IMR-90 (cell line): ENCODE measurements at regions not wholly inside any gene's neighbourhood (a gene's known extent, or its start where the extent isn't known, plus 50 kb on each side); places are given as distances from the start of the nearest gene placed in this dataset.

ENCODE experiments used
- ATAC-seq: fragments of 200-7000 bp; cut with Tn5 transposase; 2 replicates; pipeline ENCODE4 v1.9.1; 2020; ENCODE audit warnings: low read depth, mild to moderate bottlenecking, moderate library complexity
- BruUV-seq: library from RNA; stranded (reverse); fragments of 400-500 nt; replicated peaks from 2 replicates; lab custom pipeline; 2021; lab: Mats Ljungman, UMichigan
- CTCF ChIA-PET: fragments of 300-600 bp; formaldehyde crosslinking; extraction: SDS; loops from one replicate; lab custom pipeline; 2021; ENCODE audit warnings: antibody characterized with exemption; lab: Yijun Ruan, JAX
- POLR2A ChIA-PET: fragments of 300-600 bp; sonication (Branson Sonifier 250); formaldehyde crosslinking; loops from one replicate; lab custom pipeline; 2022; ENCODE audit warnings: antibody characterized with exemption; ENCODE audit not compliant: unreplicated experiment; lab: Charles Lee
- DNase-seq: peaks from one replicate; pipeline ENCODE4 v3.0.0; 2013
- H2AFZ ChIP-seq: replicated peaks from 2 replicates; pipeline ENCODE3; 2013; ENCODE audit warnings: low read length, mild to moderate bottlenecking; ENCODE audit not compliant: poor library complexity
- H2AK5ac ChIP-seq: 2 replicates; pipeline ENCODE4 v1.6.1; 2013; ENCODE audit warnings: low read depth, low read length, inconsistent platforms
- H2AK9ac ChIP-seq: replicated peaks from 2 replicates; pipeline ENCODE3; 2013; ENCODE audit warnings: mild to moderate bottlenecking, low read depth, low read length, moderate library complexity; ENCODE audit not compliant: poor library complexity
- H2BK120ac ChIP-seq: 2 replicates; pipeline ENCODE4 v1.6.1; 2013; ENCODE audit warnings: low read depth, low read length, inconsistent platforms
- H2BK15ac ChIP-seq: 3 replicates; pipeline ENCODE4 v1.6.1; 2013; ENCODE audit warnings: low read depth, low read length, inconsistent platforms
- H2BK20ac ChIP-seq: 2 replicates; pipeline ENCODE4 v1.6.1; 2013; ENCODE audit warnings: low read depth, mild to moderate bottlenecking, inconsistent platforms, low read length, moderate library complexity
- H2BK5ac ChIP-seq: 2 replicates; pipeline ENCODE4 v1.6.1; 2013; ENCODE audit warnings: mild to moderate bottlenecking, low read depth, low read length, inconsistent platforms; ENCODE audit not compliant: poor library complexity, severe bottlenecking
- H3K14ac ChIP-seq: replicated peaks from 2 replicates; pipeline ENCODE4 v1.6.1; 2013; ENCODE audit warnings: low read depth, low read length, inconsistent platforms
- H3K18ac ChIP-seq: 2 replicates; pipeline ENCODE4 v1.6.1; 2013; ENCODE audit warnings: low read depth, low read length, control low read depth
- H3K23ac ChIP-seq: 2 replicates; pipeline ENCODE4 v1.6.1; 2013; ENCODE audit warnings: low read depth, low read length, inconsistent platforms
- H3K27ac ChIP-seq: 2 replicates; pipeline ENCODE4 v1.5.1; 2013; ENCODE audit warnings: mild to moderate bottlenecking, control low read depth, low read length; ENCODE audit not compliant: insufficient read depth
- H3K27me3 ChIP-seq: 2 replicates; pipeline ENCODE4 v1.6.1; 2013; ENCODE audit warnings: low read length; ENCODE audit not compliant: control insufficient read depth, insufficient read depth
- H3K36me3 ChIP-seq: 2 replicates; pipeline ENCODE4 v1.6.1; 2013; ENCODE audit warnings: low read length, mixed read lengths; ENCODE audit not compliant: control insufficient read depth, insufficient read depth
- H3K4ac ChIP-seq: 2 replicates; pipeline ENCODE4 v1.6.1; 2013; ENCODE audit warnings: low read depth, low read length, inconsistent platforms
- H3K4me1 ChIP-seq: 2 replicates; pipeline ENCODE4 v1.6.1; 2013; ENCODE audit warnings: low read length, mixed read lengths; ENCODE audit not compliant: control insufficient read depth, insufficient read depth
- H3K4me2 ChIP-seq: 2 replicates; pipeline ENCODE4 v1.6.1; 2013; ENCODE audit warnings: low read depth, mild to moderate bottlenecking, control low read depth, low read length, moderate library complexity
- H3K4me3 ChIP-seq: 2 replicates; pipeline ENCODE4 v1.5.1; 2013; ENCODE audit warnings: low read depth, mild to moderate bottlenecking, control low read depth, low read length, moderate library complexity; ENCODE audit not compliant: insufficient read depth
- H3K56ac ChIP-seq: 2 replicates; pipeline ENCODE4 v1.6.1; 2013; ENCODE audit warnings: low read length, inconsistent platforms; ENCODE audit not compliant: insufficient read depth; ENCODE audit errors: extremely low read depth
- H3K79me1 ChIP-seq, 2 experiments: 2 replicates each; pipeline ENCODE4 v1.6.1; 2013; ENCODE audit warnings: low read length in 2 of 2, inconsistent platforms in 1 of 2, low read depth in 1 of 2
- H3K9ac ChIP-seq: 2 replicates; pipeline ENCODE4 v1.6.1; 2013; ENCODE audit warnings: low read depth, low read length, control low read depth
- H3K9me1 ChIP-seq: 2 replicates; pipeline ENCODE4 v1.6.1; 2013; ENCODE audit warnings: low read length, inconsistent platforms; ENCODE audit not compliant: insufficient read depth
- H3K9me3 ChIP-seq: 2 replicates; pipeline ENCODE4 v1.6.1; 2013; ENCODE audit warnings: low read length; ENCODE audit not compliant: control insufficient read depth, insufficient read depth
- H4K20me1 ChIP-seq: 2 replicates; pipeline ENCODE4 v1.6.1; 2013; ENCODE audit warnings: low read length, inconsistent platforms; ENCODE audit not compliant: insufficient read depth
- H4K5ac ChIP-seq: 2 replicates; pipeline ENCODE4 v1.6.1; 2013; ENCODE audit warnings: mild to moderate bottlenecking, low read depth, low read length, control low read depth
- H4K8ac ChIP-seq, 2 experiments: 2 replicates each; pipeline ENCODE4 v1.6.1; 2013; ENCODE audit warnings: low read depth in 2 of 2, low read length in 2 of 2, control low read depth in 1 of 2, inconsistent platforms in 1 of 2
- H4K91ac ChIP-seq: 2 replicates; pipeline ENCODE4 v1.6.1; 2013; ENCODE audit warnings: low read depth, low read length, inconsistent platforms; ENCODE audit not compliant: insufficient read depth
- MAZ ChIP-seq: IDR thresholded peaks from 2 replicates; pipeline ENCODE4 v1.6.1; 2012; ENCODE audit warnings: low read depth, mild to moderate bottlenecking, low read length, improper control_type of control experiment, moderate library complexity, borderline replicate concordance
- SMC3 ChIP-seq: fragments of 150-350 bp; IDR thresholded peaks from 2 replicates; pipeline ENCODE4 v1.6.1; 2016; ENCODE audit warnings: low read depth, mild to moderate bottlenecking, antibody characterized with exemption, low read length, moderate library complexity
- dilution Hi-C: fragments of 300-500 bp; cut with HindIII; formaldehyde crosslinking; loops from one replicate; pipeline ENCODE4 v1.14.3; 2018; ENCODE audit warnings: low sequenced_read_pairs; ENCODE audit not compliant: unreplicated experiment
- in situ Hi-C: fragments of 300-500 bp; cut with MboI; formaldehyde crosslinking; loops from 3 replicates; pipeline ENCODE4 v1.14.3; 2019; ENCODE audit warnings: low sequenced_read_pairs, inconsistent platforms, mixed read lengths
- intact Hi-C: fragments of 100-400 bp; cut with micrococcal nuclease; formaldehyde crosslinking; loops from 2 replicates; pipeline ENCODE4 v1.10.0; 2022

GRCh38 chr3:22700876-22701275 is 502.3 kb upstream of the UBE2E2 start:
- dilution Hi-C loops = no loop called here

More at GRCh38 chr3:22700876-22701275, 502.3 kb upstream of the UBE2E2 start:
- no peak for DNase-seq
- H3K9me1 ChIP-seq = no peaks in the 10 kb centered on the region
- BruUV-seq = no TSS peak
- no peak overlapping the region for H3K4me2 ChIP-seq
- H2BK15ac ChIP-seq = no peak overlapping the region
- ATAC-seq = no peak
- H2AK5ac ChIP-seq = no peak overlapping the region
- no peak overlapping the region for H3K4ac ChIP-seq
- no peak overlapping the region for H3K4me3 ChIP-seq
- H3K9me3 ChIP-seq = peaks cover 4% of the 10 kb centered on the region; the same call in 1 of the 2 replicates
- POLR2A ChIA-PET = no interaction called here
- no peaks in the 10 kb centered on the region for H3K27me3 ChIP-seq
- no peak overlapping the region for H2BK5ac ChIP-seq
- no peak overlapping the region for H4K5ac ChIP-seq
- H3K14ac ChIP-seq = no peak overlapping the region
- H4K91ac ChIP-seq = no peak overlapping the region
- H3K23ac ChIP-seq = no peak overlapping the region
- in situ Hi-C loops = no loop called here
- no peaks in the 10 kb centered on the region for H4K20me1 ChIP-seq
- H2AFZ ChIP-seq = no peak overlapping the region
- no peak overlapping the region for H4K8ac ChIP-seq
- intact Hi-C loops = no loop called here
- no peak overlapping the region for H3K18ac ChIP-seq
- no peak overlapping the region for H3K27ac ChIP-seq
- TF ChIP-seq MAZ = no peak
- TF ChIP-seq SMC3 = no peak
- no peak overlapping the region for H2BK120ac ChIP-seq
- H3K56ac ChIP-seq = no peak overlapping the region
- no peak overlapping the region for H3K9ac ChIP-seq
- no peak overlapping the region for H2BK20ac ChIP-seq
- H3K4me1 ChIP-seq = no peaks in the 10 kb centered on the region
- CTCF ChIA-PET = no interaction called here
- no peak overlapping the region for H2AK9ac ChIP-seq
- no peaks in the 10 kb centered on the region for H3K36me3 ChIP-seq
- no peaks in the 10 kb centered on the region for H3K79me1 ChIP-seq
